ENCODE measurements at regions not wholly inside any gene's neighbourhood (a gene's known extent, or its start where the extent isn't known, plus 50 kb on each side); places are given as distances from the start of the nearest gene placed in this dataset.

DNA sequence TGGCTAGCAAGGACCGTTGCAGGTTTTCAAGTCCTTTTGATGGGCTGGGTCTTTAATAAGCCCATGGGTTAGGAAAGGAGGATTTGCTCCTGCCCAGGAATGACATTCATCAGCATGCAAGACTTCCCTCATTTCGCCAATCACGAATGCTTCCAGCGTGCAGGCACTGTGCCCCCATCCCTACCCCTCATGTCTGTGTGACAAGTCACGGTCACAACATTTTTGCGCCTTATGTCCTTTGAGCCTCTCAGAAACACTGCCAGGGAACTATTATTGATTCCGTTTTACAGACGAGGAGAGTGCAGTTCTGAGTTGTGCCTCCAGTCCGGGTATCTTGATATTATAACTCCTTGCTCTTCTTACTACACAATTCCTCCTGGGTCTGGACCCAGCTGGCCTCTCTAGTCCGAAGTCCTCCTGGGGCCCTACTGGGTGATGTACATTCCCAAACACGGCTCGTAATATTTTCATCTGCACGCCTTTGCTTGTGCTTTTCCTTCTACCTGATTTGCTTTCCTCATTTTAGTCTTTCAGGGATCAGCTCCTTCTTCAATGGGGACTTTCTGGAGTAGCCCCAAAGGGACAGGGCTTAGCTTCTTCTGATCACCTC is 101.8 kb upstream of the MYCN start:
- WGBS (ENCODE audit: insufficient coverage): 92% methylated on average over 13 of the region's 13 CpGs
- no peaks in the 10 kb centered on the region for H3K9me3 ChIP-seq (ENCODE audit: control insufficient read depth, insufficient read depth, low read length)
- Mint-ChIP-seq H3K36me3 (no peaks in the 10 kb centered on the region), H3K9me3 (no peaks in the 10 kb centered on the region), H3K27me3 (ENCODE audit: low read depth in 2 of 2) (no peaks in the 10 kb centered on the region), H3K27ac (no peak overlapping the region), H3K4me1 (no peaks in the 10 kb centered on the region), H3K4me3 (no peak overlapping the region)
- H3K4me3 ChIP-seq (ENCODE audit: low read length): no peak overlapping the region
- TF ChIP-seq, protein P1, sequence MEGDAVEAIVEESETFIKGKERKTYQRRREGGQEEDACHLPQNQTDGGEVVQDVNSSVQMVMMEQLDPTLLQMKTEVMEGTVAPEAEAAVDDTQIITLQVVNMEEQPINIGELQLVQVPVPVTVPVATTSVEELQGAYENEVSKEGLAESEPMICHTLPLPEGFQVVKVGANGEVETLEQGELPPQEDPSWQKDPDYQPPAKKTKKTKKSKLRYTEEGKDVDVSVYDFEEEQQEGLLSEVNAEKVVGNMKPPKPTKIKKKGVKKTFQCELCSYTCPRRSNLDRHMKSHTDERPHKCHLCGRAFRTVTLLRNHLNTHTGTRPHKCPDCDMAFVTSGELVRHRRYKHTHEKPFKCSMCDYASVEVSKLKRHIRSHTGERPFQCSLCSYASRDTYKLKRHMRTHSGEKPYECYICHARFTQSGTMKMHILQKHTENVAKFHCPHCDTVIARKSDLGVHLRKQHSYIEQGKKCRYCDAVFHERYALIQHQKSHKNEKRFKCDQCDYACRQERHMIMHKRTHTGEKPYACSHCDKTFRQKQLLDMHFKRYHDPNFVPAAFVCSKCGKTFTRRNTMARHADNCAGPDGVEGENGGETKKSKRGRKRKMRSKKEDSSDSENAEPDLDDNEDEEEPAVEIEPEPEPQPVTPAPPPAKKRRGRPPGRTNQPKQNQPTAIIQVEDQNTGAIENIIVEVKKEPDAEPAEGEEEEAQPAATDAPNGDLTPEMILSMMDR (IDR thresholded peaks at IDR 0.05): no peak
- H3K27ac ChIP-seq (ENCODE audit: low read length): no peak overlapping the region
- intact Hi-C loops (cut with micrococcal nuclease): no loop called here
- no peak for ATAC-seq
- no peaks in the 10 kb centered on the region for H3K27me3 ChIP-seq (ENCODE audit: control insufficient read depth, insufficient read depth, low read length)
- no peaks in the 10 kb centered on the region for H3K4me1 ChIP-seq (ENCODE audit: control insufficient read depth, insufficient read depth, low read length)
- no peak for DNase-seq
- H3K36me3 ChIP-seq (ENCODE audit: control insufficient read depth, insufficient read depth, low read length): no peaks in the 10 kb centered on the region

DNA sequence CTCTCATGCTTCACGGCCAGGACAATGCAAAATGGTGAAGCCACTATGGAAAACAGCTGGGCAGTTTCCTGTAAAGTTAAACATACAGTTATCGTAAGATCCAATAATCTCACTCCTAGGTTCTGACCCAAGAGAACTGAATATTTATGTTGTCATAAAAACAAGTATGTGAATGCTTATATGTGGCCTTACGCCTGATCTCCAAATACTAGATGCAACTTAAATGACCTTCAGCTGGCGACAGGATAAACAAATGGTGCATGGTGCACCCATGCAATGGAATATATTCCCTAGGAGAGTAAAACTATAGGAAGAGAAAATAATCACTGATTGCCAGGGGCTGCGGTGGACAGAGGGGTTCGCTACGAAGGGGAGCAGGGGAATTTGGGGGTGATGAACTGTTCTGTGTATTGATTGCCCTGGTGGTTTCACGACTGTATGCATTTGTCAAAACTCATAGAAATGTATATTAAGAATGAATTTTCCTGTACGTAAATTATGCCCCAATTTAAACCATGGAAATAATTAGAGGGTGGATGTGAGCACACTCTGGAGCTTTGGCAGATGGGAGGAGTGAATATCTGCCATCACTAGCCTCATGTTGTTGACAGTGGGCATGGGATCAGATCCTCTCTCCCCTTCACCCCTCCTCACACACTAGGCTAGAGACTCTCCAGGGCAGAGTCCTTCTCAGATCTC is 100.8 kb upstream of the MYCN start:
- Histone ChIP-seq H3K4me1 (ENCODE audit: control insufficient read depth, insufficient read depth, low read length) (no peaks in the 10 kb centered on the region), H3K36me3 (ENCODE audit: control insufficient read depth, insufficient read depth, low read length) (no peaks in the 10 kb centered on the region), H3K27ac (ENCODE audit: low read length) (no peak overlapping the region), H3K4me3 (ENCODE audit: low read length) (no peak overlapping the region), H3K27me3 (ENCODE audit: control insufficient read depth, insufficient read depth, low read length) (no peaks in the 10 kb centered on the region), H3K9me3 (ENCODE audit: control insufficient read depth, insufficient read depth, low read length) (no peaks in the 10 kb centered on the region)
- intact Hi-C loops (cut with micrococcal nuclease): no loop called here
- no peak for DNase-seq
- Mint-ChIP-seq H3K27me3 (ENCODE audit: low read depth in 2 of 2) (no peaks in the 10 kb centered on the region), H3K4me3 (no peak overlapping the region), H3K36me3 (no peaks in the 10 kb centered on the region), H3K9me3 (no peaks in the 10 kb centered on the region), H3K27ac (no peak overlapping the region), H3K4me1 (no peaks in the 10 kb centered on the region)
- ATAC-seq: no peak
- WGBS (ENCODE audit: insufficient coverage): 95% methylated on average over 9 of the region's 9 CpGs
- TF ChIP-seq, protein P1 (IDR thresholded peaks at IDR 0.05): no peak

DNA sequence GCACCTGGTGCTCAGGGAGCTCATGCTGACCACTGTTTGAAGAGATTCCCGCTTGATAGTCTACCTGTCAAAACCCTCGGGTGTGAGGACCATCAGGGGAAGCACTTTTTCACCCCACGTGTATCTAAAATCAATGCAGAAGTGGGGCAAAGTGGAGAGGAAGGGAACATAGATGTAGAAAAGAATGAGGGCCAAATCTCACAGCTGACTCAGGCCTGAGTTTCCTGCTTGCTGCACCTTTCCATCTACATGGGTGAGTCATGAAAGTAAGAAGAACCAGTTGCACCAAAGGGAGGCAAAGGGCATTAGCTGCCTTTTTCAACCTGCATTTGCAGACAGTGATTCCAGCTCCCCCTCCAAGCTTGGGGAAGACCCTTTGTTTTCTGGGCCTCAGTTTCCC is 100.2 kb upstream of the MYCN start:
- Histone ChIP-seq H3K4me3 (ENCODE audit: low read length) (no peak overlapping the region), H3K4me1 (ENCODE audit: control insufficient read depth, insufficient read depth, low read length) (no peaks in the 10 kb centered on the region), H3K27ac (ENCODE audit: low read length) (no peak overlapping the region), H3K36me3 (ENCODE audit: control insufficient read depth, insufficient read depth, low read length) (no peaks in the 10 kb centered on the region), H3K9me3 (ENCODE audit: control insufficient read depth, insufficient read depth, low read length) (no peaks in the 10 kb centered on the region), H3K27me3 (ENCODE audit: control insufficient read depth, insufficient read depth, low read length) (no peaks in the 10 kb centered on the region)
- H3K9me3 Mint-ChIP-seq: no peaks in the 10 kb centered on the region
- 70% methylated on average over 3 of the region's 3 CpGs for WGBS (ENCODE audit: insufficient coverage)
- ATAC-seq (no peak), DNase-seq (no peak)
- H3K27me3 Mint-ChIP-seq (ENCODE audit: low read depth in 2 of 2): no peaks in the 10 kb centered on the region
- no peak overlapping the region for H3K4me3 Mint-ChIP-seq
- TF ChIP-seq, protein P1 (IDR thresholded peaks at IDR 0.05): no peak
- H3K27ac Mint-ChIP-seq: no peak overlapping the region
- no peaks in the 10 kb centered on the region for H3K4me1 Mint-ChIP-seq
- no peaks in the 10 kb centered on the region for H3K36me3 Mint-ChIP-seq
- intact Hi-C loops (cut with micrococcal nuclease): no loop called here

- Mint-ChIP-seq H3K4me1 (no peaks in the 10 kb centered on the region), H3K27me3 (ENCODE audit: low read depth in 2 of 2) (no peaks in the 10 kb centered on the region), H3K36me3 (no peaks in the 10 kb centered on the region), H3K9me3 (no peaks in the 10 kb centered on the region), H3K27ac (no peak overlapping the region), H3K4me3 (no peak overlapping the region)
- Histone ChIP-seq H3K4me3 (ENCODE audit: low read length) (no peak overlapping the region), H3K27ac (ENCODE audit: low read length) (no peak overlapping the region), H3K36me3 (ENCODE audit: control insufficient read depth, insufficient read depth, low read length) (no peaks in the 10 kb centered on the region), H3K27me3 (ENCODE audit: control insufficient read depth, insufficient read depth, low read length) (no peaks in the 10 kb centered on the region), H3K4me1 (ENCODE audit: control insufficient read depth, insufficient read depth, low read length) (no peaks in the 10 kb centered on the region), H3K9me3 (ENCODE audit: control insufficient read depth, insufficient read depth, low read length) (no peaks in the 10 kb centered on the region)
- WGBS (ENCODE audit: insufficient coverage): 89% methylated on average over 8 of the region's 8 CpGs
- DNase-seq (no peak), ATAC-seq (no peak)
- TF ChIP-seq, protein P1 (IDR thresholded peaks at IDR 0.05): no peak
- intact Hi-C loops (cut with micrococcal nuclease): no loop called here
Measured at GRCh38 chr2:15840969-15841368, 99.4 kb upstream of the MYCN start.
